T-helper 17 cell (primary cell): ENCODE measurements at regions not wholly inside any gene's neighbourhood (a gene's known extent, or its start where the extent isn't known, plus 50 kb on each side); places are given as distances from the start of the nearest gene placed in this dataset.

Experiments used
- ATAC-seq: fragments of 150-1000 bp; cut with Tn5 transposase; 2 replicates; pipeline ENCODE4 v1.10.0; 2021; ENCODE audit warnings: mild to moderate bottlenecking, moderate library complexity
- DNase-seq, 3 donors: peaks; one replicate each; pipeline versions ENCODE4 v3.0.0 to v3.0.0-alpha.2; 2020 to 2021
- H3K9me3 ChIP-seq: one replicate; pipeline ENCODE4 v1.7.0; 2013; ENCODE audit warnings: low read length, mild to moderate bottlenecking; ENCODE audit not compliant: control insufficient read depth, poor library complexity, severe bottlenecking
- H3K27ac Mint-ChIP-seq: one replicate; pipeline ENCODE4 v1.8.0; 2022; ENCODE audit warnings: mild to moderate bottlenecking, moderate library complexity, mixed read lengths
- H3K27me3 Mint-ChIP-seq: one replicate; pipeline ENCODE4 v1.8.0; 2022; ENCODE audit warnings: mixed read lengths
- H3K36me3 Mint-ChIP-seq: one replicate; pipeline ENCODE4 v1.8.0; 2022; ENCODE audit warnings: low read depth, mixed read lengths
- H3K4me1 Mint-ChIP-seq: one replicate; pipeline ENCODE4 v1.8.0; 2022; ENCODE audit warnings: mild to moderate bottlenecking, mixed read lengths
- H3K4me3 Mint-ChIP-seq: one replicate; pipeline ENCODE4 v1.8.0; 2022; ENCODE audit warnings: mild to moderate bottlenecking, moderate library complexity, mixed read lengths

- DNase-seq: no peak
- no peak overlapping the region for H3K27ac Mint-ChIP-seq
Measured at GRCh38 chr5:60395712-60396329, 304.1 kb downstream of the DEPDC1B start.

DNA sequence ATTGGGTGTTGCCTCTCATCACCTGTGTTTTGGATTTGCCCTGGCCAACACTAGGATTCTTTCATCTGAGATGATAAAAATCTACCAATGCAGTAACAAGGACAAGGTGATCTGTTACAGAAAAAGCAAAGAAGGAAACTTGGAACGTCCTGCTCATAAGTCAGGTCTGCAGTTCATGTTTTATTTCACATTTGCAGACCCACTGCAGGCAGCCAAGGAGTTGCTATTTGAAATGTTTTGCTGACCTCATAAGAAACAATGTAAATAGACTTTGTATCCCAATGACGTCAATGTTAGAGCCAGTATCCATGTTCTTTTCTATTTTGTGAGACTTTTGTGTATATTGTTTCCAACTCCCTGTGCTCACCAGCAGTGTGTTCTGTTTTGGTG, 312.9 kb downstream of the DEPDC1B start:
- H3K27me3 Mint-ChIP-seq: no peaks in the 10 kb centered on the region

More at GRCh38 chr5:60395712-60396329, 304.1 kb downstream of the DEPDC1B start:
- H3K4me3 Mint-ChIP-seq: no peak overlapping the region
- H3K36me3 Mint-ChIP-seq: no peaks in the 10 kb centered on the region
- ATAC-seq: no peak
- H3K27me3 Mint-ChIP-seq: no peaks in the 10 kb centered on the region
- no peaks in the 10 kb centered on the region for H3K4me1 Mint-ChIP-seq
- no peaks in the 10 kb centered on the region for H3K9me3 ChIP-seq

DNA sequence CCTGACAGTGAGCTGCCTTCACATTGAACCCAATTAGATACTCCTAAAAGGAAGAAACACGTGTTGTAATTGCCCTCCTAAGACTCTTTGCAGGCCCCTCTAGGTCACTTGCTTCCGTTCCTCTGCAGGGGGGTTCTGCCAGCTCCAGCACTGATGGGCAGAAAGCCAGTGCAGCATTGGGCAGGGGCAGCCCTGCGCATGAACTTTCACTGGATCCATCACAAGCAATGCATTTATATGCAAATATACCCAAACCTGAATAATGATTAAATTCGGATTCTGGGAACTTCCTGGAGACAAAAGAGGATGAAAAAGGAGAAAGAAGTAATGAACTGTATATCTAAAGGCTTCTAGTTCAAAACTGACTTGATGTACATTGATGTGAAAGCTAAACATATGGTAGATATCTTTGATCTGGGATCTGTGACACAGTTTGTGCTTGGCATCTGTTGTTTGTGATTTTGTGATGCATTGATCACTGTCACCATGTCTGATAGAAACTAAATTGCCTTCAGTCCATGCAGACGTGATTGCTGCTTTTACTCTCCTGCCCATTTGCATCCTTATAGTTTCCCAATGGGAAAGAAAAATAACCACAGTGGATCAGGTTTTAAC, 313.4 kb downstream of the DEPDC1B start:
- H3K4me3 Mint-ChIP-seq: no peak overlapping the region
- no peaks in the 10 kb centered on the region for H3K27me3 Mint-ChIP-seq
- ATAC-seq (no peak), DNase-seq (no peak)
- peaks cover 2% of the 10 kb centered on the region for H3K9me3 ChIP-seq
- no peaks in the 10 kb centered on the region for H3K4me1 Mint-ChIP-seq
- H3K36me3 Mint-ChIP-seq: no peaks in the 10 kb centered on the region
- H3K27ac Mint-ChIP-seq: no peak overlapping the region

More for the DNA sequence above, 312.9 kb downstream of the DEPDC1B start:
- DNase-seq: no peak
- Mint-ChIP-seq H3K36me3 (no peaks in the 10 kb centered on the region), H3K27ac (no peak overlapping the region), H3K4me1 (no peaks in the 10 kb centered on the region), H3K4me3 (no peak overlapping the region)
- ATAC-seq: no peak
- peaks cover 2% of the 10 kb centered on the region for H3K9me3 ChIP-seq

GRCh38 chr5:60382716-60383115, 317.2 kb downstream of the DEPDC1B start:
- Mint-ChIP-seq H3K4me3 (no peak overlapping the region), H3K4me1 (no peaks in the 10 kb centered on the region), H3K27me3 (no peaks in the 10 kb centered on the region), H3K27ac (no peak overlapping the region), H3K36me3 (no peaks in the 10 kb centered on the region)
- DNase-seq (no peak), ATAC-seq (no peak)
- peaks cover 2% of the 10 kb centered on the region for H3K9me3 ChIP-seq

- ATAC-seq: no peak
- H3K9me3 ChIP-seq: peaks cover 2% of the 10 kb centered on the region
- H3K4me1 Mint-ChIP-seq: no peaks in the 10 kb centered on the region
- DNase-seq: no peak
- no peaks in the 10 kb centered on the region for H3K27me3 Mint-ChIP-seq
- H3K36me3 Mint-ChIP-seq: no peaks in the 10 kb centered on the region
- H3K27ac Mint-ChIP-seq: no peak overlapping the region
- H3K4me3 Mint-ChIP-seq: no peak overlapping the region
Measured at GRCh38 chr5:60379907-60380306, 320.1 kb downstream of the DEPDC1B start.

DNA sequence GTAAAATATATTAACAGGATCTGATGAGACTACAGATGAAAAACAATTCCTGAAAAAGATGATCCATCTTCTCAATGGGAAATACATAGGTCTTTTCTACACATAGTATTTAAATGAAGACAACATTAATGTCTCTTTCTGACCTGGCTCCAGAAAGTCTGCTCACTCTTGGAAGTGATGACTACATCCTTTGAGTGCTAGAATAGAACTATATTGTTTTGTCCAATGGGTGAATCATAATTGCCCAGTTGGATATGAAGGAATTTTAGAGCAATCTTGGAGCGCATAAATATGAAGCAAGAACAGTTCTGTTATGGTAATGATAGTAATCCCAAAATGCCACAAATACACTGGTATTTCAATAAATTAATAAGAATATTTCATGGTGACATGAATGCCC, 322.1 kb downstream of the DEPDC1B start:
- H3K9me3 ChIP-seq: no peaks in the 10 kb centered on the region
- no peaks in the 10 kb centered on the region for H3K4me1 Mint-ChIP-seq
- H3K27ac Mint-ChIP-seq: no peak overlapping the region
- no peak overlapping the region for H3K4me3 Mint-ChIP-seq
- ATAC-seq (no peak), DNase-seq (no peak)
- no peaks in the 10 kb centered on the region for H3K36me3 Mint-ChIP-seq
- H3K27me3 Mint-ChIP-seq: no peaks in the 10 kb centered on the region

DNA sequence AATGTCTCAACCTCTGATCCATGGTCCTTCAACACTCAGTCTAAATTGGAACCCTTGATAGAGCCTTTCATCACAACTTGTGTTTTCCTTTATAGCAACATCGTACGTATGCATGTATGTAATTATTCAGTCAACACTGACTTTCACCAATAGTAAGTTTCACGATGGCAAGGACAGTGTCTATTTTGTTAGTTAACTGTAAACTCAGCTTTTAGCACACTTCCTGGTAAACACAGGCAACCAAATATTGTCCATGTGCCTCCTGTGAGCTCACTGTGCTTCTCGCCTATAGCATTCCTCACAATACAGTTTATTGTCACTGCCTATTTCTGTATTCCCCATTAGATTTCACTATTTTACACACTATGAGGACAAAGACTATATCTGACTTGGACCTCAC, 323.1 kb downstream of the DEPDC1B start:
- H3K4me3 Mint-ChIP-seq: no peak overlapping the region
- no peak for ATAC-seq

GRCh38 chr5:60374409-60374808, 325.6 kb downstream of the DEPDC1B start:
- no peaks in the 10 kb centered on the region for H3K4me1 Mint-ChIP-seq
- no peaks in the 10 kb centered on the region for H3K27me3 Mint-ChIP-seq
- ATAC-seq: no peak
- no peak overlapping the region for H3K4me3 Mint-ChIP-seq
- no peak overlapping the region for H3K27ac Mint-ChIP-seq
- DNase-seq: no peak
- no peaks in the 10 kb centered on the region for H3K9me3 ChIP-seq
- no peaks in the 10 kb centered on the region for H3K36me3 Mint-ChIP-seq

More for the DNA sequence above, 323.1 kb downstream of the DEPDC1B start:
- Mint-ChIP-seq H3K27ac (no peak overlapping the region), H3K36me3 (no peaks in the 10 kb centered on the region), H3K27me3 (no peaks in the 10 kb centered on the region), H3K4me1 (no peaks in the 10 kb centered on the region)
- DNase-seq: no peak
- H3K9me3 ChIP-seq: no peaks in the 10 kb centered on the region

DNA sequence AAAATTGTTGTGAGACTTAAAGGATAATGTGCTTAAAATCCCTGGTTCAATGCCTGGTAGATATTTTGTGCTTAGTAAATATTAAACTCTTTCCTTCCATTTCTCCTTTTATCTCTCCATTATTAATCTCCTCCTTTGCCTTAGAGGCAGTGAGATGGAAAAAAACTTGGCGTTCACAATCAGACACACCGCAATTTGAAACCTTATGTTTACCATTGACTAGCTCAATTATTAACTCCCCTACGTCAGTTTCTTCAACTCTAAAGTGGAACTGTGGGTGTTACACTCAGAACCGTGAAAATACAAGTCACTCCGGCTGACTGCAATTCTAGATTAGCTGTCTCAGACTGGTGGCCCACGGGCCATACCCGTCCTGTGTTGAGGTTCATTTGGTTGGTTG, 327.2 kb downstream of the DEPDC1B start:
- H3K27me3 Mint-ChIP-seq: no peaks in the 10 kb centered on the region
- ATAC-seq (no peak), DNase-seq (no peak)
- no peak overlapping the region for H3K27ac Mint-ChIP-seq
- H3K36me3 Mint-ChIP-seq: no peaks in the 10 kb centered on the region
- no peak overlapping the region for H3K4me3 Mint-ChIP-seq
- no peaks in the 10 kb centered on the region for H3K4me1 Mint-ChIP-seq
- no peaks in the 10 kb centered on the region for H3K9me3 ChIP-seq

- no peaks in the 10 kb centered on the region for H3K4me1 Mint-ChIP-seq
- H3K27me3 Mint-ChIP-seq: no peaks in the 10 kb centered on the region
- ATAC-seq (no peak), DNase-seq (no peak)
- H3K4me3 Mint-ChIP-seq: no peak overlapping the region
- H3K36me3 Mint-ChIP-seq: no peaks in the 10 kb centered on the region
- no peak overlapping the region for H3K27ac Mint-ChIP-seq
- H3K9me3 ChIP-seq: no peaks in the 10 kb centered on the region
Measured at GRCh38 chr5:60371065-60371464, 328.9 kb downstream of the DEPDC1B start.

DNA sequence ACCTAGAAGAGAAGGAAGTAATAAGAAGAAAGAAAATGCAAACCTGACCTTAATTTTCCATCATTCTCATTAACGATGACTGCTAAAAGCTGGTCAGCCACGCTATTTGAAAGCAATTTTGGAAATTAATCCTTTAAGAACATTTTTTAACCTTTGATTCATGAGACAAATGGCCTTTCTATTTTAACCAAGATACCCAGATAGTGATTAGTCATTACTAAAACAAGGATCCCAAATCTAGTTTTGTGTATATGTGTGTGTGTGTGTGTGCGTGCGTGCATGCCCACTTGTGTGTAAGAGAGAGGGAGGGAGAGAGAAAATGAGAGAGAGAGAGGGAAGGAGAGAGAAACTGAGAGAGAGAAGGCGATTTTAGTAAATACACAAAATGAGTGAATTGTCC, 329.5 kb downstream of the DEPDC1B start:
- ATAC-seq (no peak), DNase-seq (no peak)
- H3K4me3 Mint-ChIP-seq: no peak overlapping the region
- H3K27me3 Mint-ChIP-seq: no peaks in the 10 kb centered on the region
- H3K9me3 ChIP-seq: no peaks in the 10 kb centered on the region
- H3K36me3 Mint-ChIP-seq: no peaks in the 10 kb centered on the region
- no peaks in the 10 kb centered on the region for H3K4me1 Mint-ChIP-seq
- H3K27ac Mint-ChIP-seq: no peak overlapping the region

- DNase-seq: no peak
- ATAC-seq: no peak
- no peaks in the 10 kb centered on the region for H3K36me3 Mint-ChIP-seq
- no peaks in the 10 kb centered on the region for H3K4me1 Mint-ChIP-seq
- H3K27me3 Mint-ChIP-seq: no peaks in the 10 kb centered on the region
- H3K27ac Mint-ChIP-seq: no peak overlapping the region
- H3K9me3 ChIP-seq: no peaks in the 10 kb centered on the region
- H3K4me3 Mint-ChIP-seq: no peak overlapping the region
Measured at GRCh38 chr5:60369391-60369790, 330.6 kb downstream of the DEPDC1B start.

- H3K4me1 Mint-ChIP-seq: no peaks in the 10 kb centered on the region
- ATAC-seq (no peak), DNase-seq (no peak)
- H3K36me3 Mint-ChIP-seq: no peaks in the 10 kb centered on the region
- no peaks in the 10 kb centered on the region for H3K27me3 Mint-ChIP-seq
- H3K9me3 ChIP-seq: no peaks in the 10 kb centered on the region
- H3K27ac Mint-ChIP-seq: no peak overlapping the region
- no peak overlapping the region for H3K4me3 Mint-ChIP-seq
Measured at GRCh38 chr5:60368100-60368499, 331.9 kb downstream of the DEPDC1B start.

- Mint-ChIP-seq H3K4me1 (no peaks in the 10 kb centered on the region), H3K36me3 (no peaks in the 10 kb centered on the region), H3K4me3 (no peak overlapping the region), H3K27ac (no peak overlapping the region), H3K27me3 (no peaks in the 10 kb centered on the region)
- DNase-seq (no peak), ATAC-seq (no peak)
- no peaks in the 10 kb centered on the region for H3K9me3 ChIP-seq
Measured at GRCh38 chr5:60366489-60366888, 333.5 kb downstream of the DEPDC1B start.
